Liver (tissue), 8 donors: ENCODE measurements at regions not wholly inside any gene's neighbourhood (a gene's known extent, or its start where the extent isn't known, plus 50 kb on each side); places are given as distances from the start of the nearest gene placed in this dataset.

ENCODE experiments used
- DNase-seq: peaks from one replicate; pipeline ENCODE4 v3.0.0-alpha.2; 2017; ENCODE audit warnings: low spot score
- H3K27ac ChIP-seq, 2 donors: one replicate each; pipeline ENCODE4 v1.7.0; 2013; ENCODE audit warnings: inconsistent platforms in 2 of 2, low read length in 2 of 2, control low read depth in 1 of 2, low read depth in 1 of 2, mild to moderate bottlenecking in 1 of 2
- H3K27me3 ChIP-seq, 4 donors: one replicate each; pipeline versions ENCODE4 v1.6.1 to v1.7.0; 2013; ENCODE audit warnings: low read length in 3 of 4, inconsistent platforms in 1 of 4, mild to moderate bottlenecking in 1 of 4, moderate library complexity in 1 of 4; ENCODE audit not compliant: control insufficient read depth in 4 of 4, insufficient read depth in 4 of 4
- H3K36me3 ChIP-seq, 4 donors: one replicate each; pipeline versions ENCODE4 v1.6.1 to v1.7.0; 2013; ENCODE audit warnings: low read length in 3 of 4, mild to moderate bottlenecking in 3 of 4, low read depth in 1 of 4, moderate library complexity in 1 of 4; ENCODE audit not compliant: control insufficient read depth in 4 of 4, insufficient read depth in 3 of 4
- H3K4me1 ChIP-seq, 4 donors: one replicate each; pipeline versions ENCODE4 v1.6.1 to v1.7.0; 2013; ENCODE audit warnings: low read length in 3 of 4, mild to moderate bottlenecking in 3 of 4, moderate library complexity in 1 of 4; ENCODE audit not compliant: control insufficient read depth in 4 of 4, insufficient read depth in 4 of 4
- H3K4me3 ChIP-seq, 3 donors: one replicate each; pipeline versions ENCODE4 v1.6.1 to v1.7.0; 2013; ENCODE audit warnings: low read length in 3 of 3, control low read depth in 1 of 3, low read depth in 1 of 3, mild to moderate bottlenecking in 1 of 3
- H3K9ac ChIP-seq, 2 donors: one replicate each; pipeline ENCODE4 v1.7.0; 2013; ENCODE audit warnings: low read length in 2 of 2, mild to moderate bottlenecking in 2 of 2, moderate library complexity in 2 of 2, control low read depth in 1 of 2, low read depth in 1 of 2
- H3K9me3 ChIP-seq, 4 donors: one replicate each; pipeline versions ENCODE4 v1.6.1 to v1.7.0; 2013; ENCODE audit warnings: low read length in 3 of 4; ENCODE audit not compliant: control insufficient read depth in 4 of 4
- CTCF ChIP-seq: fragments of 150-350 bp; IDR thresholded peaks from 2 replicates; pipeline ENCODE4 v1.5.1; 2017; ENCODE audit warnings: improper control_type of control experiment, low read depth, low read length; ENCODE audit not compliant: missing input control
- EGR1 ChIP-seq, 2 donors: IDR thresholded peaks; 2 replicates each; pipeline ENCODE4 v1.6.1; 2016 to 2018; ENCODE audit warnings: antibody characterized with exemption in 2 of 2, low read depth in 2 of 2
- FOXA1 ChIP-seq: IDR thresholded peaks from 2 replicates; pipeline ENCODE4 v1.6.1; 2016; ENCODE audit warnings: antibody characterized with exemption
- FOXA2 ChIP-seq: IDR thresholded peaks from 2 replicates; pipeline ENCODE4 v1.6.1; 2016; ENCODE audit warnings: antibody characterized with exemption
- GABPA ChIP-seq, 2 donors: IDR thresholded peaks in 1 of 2; conservative IDR thresholded peaks in 1 of 2; 2 replicates each; pipeline ENCODE4 v1.6.1; 2016; ENCODE audit warnings: antibody characterized with exemption in 2 of 2, mild to moderate bottlenecking in 1 of 2, moderate library complexity in 1 of 2
- HNF4A ChIP-seq, 2 donors: conservative IDR thresholded peaks; 2 replicates each; pipeline ENCODE4 v1.6.1; 2016; ENCODE audit warnings: antibody characterized with exemption in 2 of 2, mild to moderate bottlenecking in 2 of 2
- HNF4G ChIP-seq: IDR thresholded peaks from 2 replicates; pipeline ENCODE4 v1.6.1; 2016; ENCODE audit warnings: antibody characterized with exemption
- MAX ChIP-seq: IDR thresholded peaks from 2 replicates; pipeline ENCODE4 v1.6.1; 2016; ENCODE audit warnings: antibody characterized with exemption
- NR2F2 ChIP-seq: IDR thresholded peaks from 2 replicates; pipeline ENCODE4 v1.6.1; 2016; ENCODE audit warnings: antibody characterized with exemption
- RAD21 ChIP-seq, 2 donors: IDR thresholded peaks; 2 replicates each; pipeline ENCODE4 v1.6.1; 2016; ENCODE audit warnings: antibody characterized with exemption in 2 of 2, mild to moderate bottlenecking in 2 of 2
- REST ChIP-seq: IDR thresholded peaks from 2 replicates; pipeline ENCODE4 v1.6.1; 2016; ENCODE audit warnings: antibody characterized with exemption, mild to moderate bottlenecking
- RXRA ChIP-seq, 2 donors: IDR thresholded peaks; 2 replicates each; pipeline ENCODE4 v1.6.1; 2017 to 2018; ENCODE audit warnings: antibody characterized with exemption in 2 of 2, mild to moderate bottlenecking in 1 of 2
- SP1 ChIP-seq: IDR thresholded peaks from 2 replicates; pipeline ENCODE4 v1.6.1; 2018; ENCODE audit warnings: antibody characterized with exemption, mild to moderate bottlenecking
- TAF1 ChIP-seq: conservative IDR thresholded peaks from 2 replicates; pipeline ENCODE4 v1.6.1; 2016; ENCODE audit warnings: antibody characterized with exemption, mild to moderate bottlenecking
- YY1 ChIP-seq: IDR thresholded peaks from 2 replicates; pipeline ENCODE4 v1.6.1; 2016; ENCODE audit warnings: antibody characterized with exemption, mild to moderate bottlenecking
- WGBS: extraction: QIAGEN DNeasy Blood & Tissue Kit; methylation state at CpG from one replicate; pipeline ENCODE4 v1.1.7; 2013; 5-methylcytosine and 5-hydroxymethylcytosine counted together
- TF ChIP-seq, protein P1 (sequence below): IDR thresholded peaks from 2 replicates; pipeline ENCODE4 v1.6.1; 2016; ENCODE audit warnings: antibody characterized with exemption
- TF ChIP-seq, protein P2 (sequence below): IDR thresholded peaks from 2 replicates; pipeline ENCODE4 v1.6.1; 2016; ENCODE audit warnings: antibody characterized with exemption
- donor health status: healthy.
- donor health status: healthy.
- donor health status: healthy.
- donor health status: healthy.
- donor health status: healthy.

DNA sequence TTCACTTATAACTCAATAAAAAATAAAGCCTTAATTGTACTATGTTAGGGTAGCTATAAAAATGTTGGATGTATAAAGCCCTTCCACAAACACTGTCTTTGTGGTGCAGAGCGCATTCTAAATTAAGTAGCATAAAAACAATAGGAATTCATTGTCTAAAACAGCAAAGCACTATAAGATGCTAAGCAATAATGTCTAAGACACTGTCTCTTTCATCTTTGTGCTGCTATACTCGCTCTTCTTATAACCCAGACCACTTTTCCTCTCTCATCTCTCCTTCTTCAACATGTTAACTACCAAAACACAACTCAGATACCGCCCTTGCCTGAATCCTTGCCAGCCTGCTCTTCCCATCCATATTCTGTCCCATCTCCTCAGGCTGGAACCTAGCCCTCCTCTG, 170.0 kb downstream of the CENPC start (continued):
- TF ChIP-seq TAF1: no peak

GRCh38 chr4:67371615-67372014, 173.7 kb downstream of the CENPC start:
- TF ChIP-seq GABPA (IDR thresholded peaks at IDR 0.05 in 1 of 2, conservative IDR thresholded peaks at IDR 0.05 in 1 of 2): no peak
- no peak for TF ChIP-seq EGR1 (IDR thresholded peaks at IDR 0.05; ENCODE audit: low read depth in 2 of 2)
- TF ChIP-seq FOXA2: no peak
- TF ChIP-seq RAD21 (IDR thresholded peaks at IDR 0.05): no peak
- TF ChIP-seq FOXA1: no peak
- H3K4me3 ChIP-seq: no peak overlapping the region
- WGBS: 62% methylated on average over 2 of the region's 2 CpGs

DNA sequence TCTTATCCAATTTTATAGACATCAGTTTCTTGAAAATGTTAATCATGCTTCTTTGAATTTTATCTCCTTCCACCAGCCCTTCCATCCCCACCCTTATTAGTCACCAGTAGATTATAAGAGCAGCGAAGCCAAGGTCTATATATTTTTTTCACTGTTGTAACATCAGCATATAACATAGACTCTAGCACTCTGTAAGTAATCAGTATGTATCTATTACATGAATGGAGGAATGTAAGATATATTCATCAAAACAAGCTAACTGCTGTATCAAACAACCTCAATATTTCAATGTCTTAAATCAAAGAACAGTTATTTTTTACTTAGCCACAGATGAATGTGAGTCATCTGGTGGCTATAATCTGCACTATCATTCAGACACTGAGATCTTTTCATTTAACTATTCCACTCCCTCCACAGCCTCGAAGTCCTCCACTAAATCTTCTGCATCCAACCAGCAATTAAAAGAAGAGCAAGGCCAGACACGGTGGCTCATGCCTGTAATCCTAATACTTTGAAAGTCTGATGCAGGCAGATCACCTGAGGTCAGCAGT, 178.9 kb downstream of the CENPC start:
- no peak for DNase-seq
- 61% methylated on average over 3 of the region's 3 CpGs for WGBS
- no peak overlapping the region for H3K4me3 ChIP-seq
- peaks cover 0 to 3% (median 0%) of the 10 kb centered on the region in 4 donors for H3K27me3 ChIP-seq
- H3K9me3 ChIP-seq: peaks cover 0 to 3% (median 0%) of the 10 kb centered on the region in 4 donors
- TF ChIP-seq REST: no peak
- no peak for TF ChIP-seq CTCF
- no peak for TF ChIP-seq HNF4A (conservative IDR thresholded peaks at IDR 0.05)
- TF ChIP-seq GABPA (IDR thresholded peaks at IDR 0.05 in 1 of 2, conservative IDR thresholded peaks at IDR 0.05 in 1 of 2): no peak
- no peak for TF ChIP-seq HNF4G
- TF ChIP-seq RAD21 (IDR thresholded peaks at IDR 0.05): no peak
- no peak for TF ChIP-seq TAF1
- TF ChIP-seq, protein P1, sequence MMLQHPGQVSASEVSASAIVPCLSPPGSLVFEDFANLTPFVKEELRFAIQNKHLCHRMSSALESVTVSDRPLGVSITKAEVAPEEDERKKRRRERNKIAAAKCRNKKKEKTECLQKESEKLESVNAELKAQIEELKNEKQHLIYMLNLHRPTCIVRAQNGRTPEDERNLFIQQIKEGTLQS: no peak
- no peak for TF ChIP-seq SP1
- no peak for TF ChIP-seq YY1
- TF ChIP-seq EGR1 (IDR thresholded peaks at IDR 0.05; ENCODE audit: low read depth in 2 of 2): no peak
- TF ChIP-seq, protein P2, sequence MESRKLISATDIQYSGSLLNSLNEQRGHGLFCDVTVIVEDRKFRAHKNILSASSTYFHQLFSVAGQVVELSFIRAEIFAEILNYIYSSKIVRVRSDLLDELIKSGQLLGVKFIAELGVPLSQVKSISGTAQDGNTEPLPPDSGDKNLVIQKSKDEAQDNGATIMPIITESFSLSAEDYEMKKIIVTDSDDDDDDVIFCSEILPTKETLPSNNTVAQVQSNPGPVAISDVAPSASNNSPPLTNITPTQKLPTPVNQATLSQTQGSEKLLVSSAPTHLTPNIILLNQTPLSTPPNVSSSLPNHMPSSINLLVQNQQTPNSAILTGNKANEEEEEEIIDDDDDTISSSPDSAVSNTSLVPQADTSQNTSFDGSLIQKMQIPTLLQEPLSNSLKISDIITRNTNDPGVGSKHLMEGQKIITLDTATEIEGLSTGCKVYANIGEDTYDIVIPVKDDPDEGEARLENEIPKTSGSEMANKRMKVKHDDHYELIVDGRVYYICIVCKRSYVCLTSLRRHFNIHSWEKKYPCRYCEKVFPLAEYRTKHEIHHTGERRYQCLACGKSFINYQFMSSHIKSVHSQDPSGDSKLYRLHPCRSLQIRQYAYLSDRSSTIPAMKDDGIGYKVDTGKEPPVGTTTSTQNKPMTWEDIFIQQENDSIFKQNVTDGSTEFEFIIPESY: no peak
- no peak for TF ChIP-seq RXRA (IDR thresholded peaks at IDR 0.05)
- no peak for TF ChIP-seq NR2F2
- no peak for TF ChIP-seq MAX
- H3K36me3 ChIP-seq: no peaks in the 10 kb centered on the region
- no peak overlapping the region for H3K9ac ChIP-seq
- no peak overlapping the region for H3K27ac ChIP-seq
- H3K4me1 ChIP-seq: no peaks in the 10 kb centered on the region

More at GRCh38 chr4:67371615-67372014, 173.7 kb downstream of the CENPC start:
- no peaks in the 10 kb centered on the region for H3K4me1 ChIP-seq
- H3K36me3 ChIP-seq: no peaks in the 10 kb centered on the region
- no peaks in the 10 kb centered on the region for H3K9me3 ChIP-seq
- H3K27ac ChIP-seq: no peak overlapping the region
- DNase-seq: no peak
- no peak overlapping the region for H3K9ac ChIP-seq
- H3K27me3 ChIP-seq: no peaks in the 10 kb centered on the region
